ENCODE measurements at regions not wholly inside any gene's neighbourhood (a gene's known extent, or its start where the extent isn't known, plus 50 kb on each side); places are given as distances from the start of the nearest gene placed in this dataset.

GRCh38 chr6:130611366-130611765 is 215.8 kb upstream of the SMLR1 start:
- H3K4me3 ChIP-seq = no peak overlapping the region
- no peaks in the 10 kb centered on the region for H3K9me3 ChIP-seq (ENCODE audit: insufficient read depth, low read depth)
- no peaks in the 10 kb centered on the region for H3K79me2 ChIP-seq (ENCODE audit: low read depth)
- no peaks in the 10 kb centered on the region for H4K20me1 ChIP-seq (ENCODE audit: insufficient read depth)
- H3K9me2 ChIP-seq (ENCODE audit: insufficient read depth) = no peaks in the 10 kb centered on the region
- no peak overlapping the region for H3K4me2 ChIP-seq
- ChIA-PET POLR2A (ENCODE audit: unreplicated experiment) (interaction anchor here (0.6 kb wide), 1 partner anchor 1757 kb away, joined by 3 read pairs; no protein-coding TSS in a partner anchor), CTCF (no interaction called here)
- DNase-seq = no peak
- H3F3A ChIP-seq (ENCODE audit: insufficient read depth, low read depth) = no peaks in the 10 kb centered on the region
- no TSS peak for BruUV-seq (replicated peaks)
- intact Hi-C loops (cut with micrococcal nuclease; ENCODE audit: unreplicated experiment) = no loop called here
- no peaks in the 10 kb centered on the region for H3K4me1 ChIP-seq (replicated peaks; ENCODE audit: insufficient read depth)
- H3K36me3 ChIP-seq (ENCODE audit: low read depth) = no peaks in the 10 kb centered on the region
- H3K27ac ChIP-seq = no peak overlapping the region
- no peak for TF ChIP-seq EZH2 (IDR thresholded peaks at IDR 0.05; ENCODE audit: low read depth)
- no peak for TF ChIP-seq CTCF (conservative IDR thresholded peaks at IDR 0.05)
- H2AFZ ChIP-seq = no peak overlapping the region
- no peaks in the 10 kb centered on the region for H3K27me3 ChIP-seq (ENCODE audit: insufficient read depth, low read depth)

GRCh38 chr6:130613176-130613575 is 214.0 kb upstream of the SMLR1 start:
- ChIA-PET CTCF (no interaction called here), POLR2A (ENCODE audit: unreplicated experiment) (no interaction called here)
- Histone ChIP-seq H3K27me3 (ENCODE audit: insufficient read depth, low read depth) (no peaks in the 10 kb centered on the region), H4K20me1 (ENCODE audit: insufficient read depth) (no peaks in the 10 kb centered on the region), H2AFZ (no peak overlapping the region), H3K9me3 (ENCODE audit: insufficient read depth, low read depth) (no peaks in the 10 kb centered on the region), H3K9me2 (ENCODE audit: insufficient read depth) (no peaks in the 10 kb centered on the region), H3K79me2 (ENCODE audit: low read depth) (no peaks in the 10 kb centered on the region), H3K36me3 (ENCODE audit: low read depth) (no peaks in the 10 kb centered on the region), H3F3A (ENCODE audit: insufficient read depth, low read depth) (no peaks in the 10 kb centered on the region), H3K4me3 (no peak overlapping the region), H3K27ac (no peak overlapping the region), H3K4me2 (no peak overlapping the region), H3K4me1 (replicated peaks; ENCODE audit: insufficient read depth) (no peaks in the 10 kb centered on the region)
- no peak for DNase-seq
- no TSS peak for BruUV-seq (replicated peaks)
- intact Hi-C loops (cut with micrococcal nuclease; ENCODE audit: unreplicated experiment) = no loop called here
- TF ChIP-seq EZH2 (IDR thresholded peaks at IDR 0.05; ENCODE audit: low read depth) (no peak), CTCF (conservative IDR thresholded peaks at IDR 0.05) (no peak)

GRCh38 chr6:130615816-130616215 is 211.4 kb upstream of the SMLR1 start:
- Histone ChIP-seq H3K79me2 (ENCODE audit: low read depth) (no peaks in the 10 kb centered on the region), H3K27ac (no peak overlapping the region), H3K4me2 (no peak overlapping the region), H3F3A (ENCODE audit: insufficient read depth, low read depth) (no peaks in the 10 kb centered on the region; the same call in 1 of the 2 replicates), H3K4me3 (no peak overlapping the region), H3K9me2 (ENCODE audit: insufficient read depth) (no peaks in the 10 kb centered on the region), H3K36me3 (ENCODE audit: low read depth) (no peaks in the 10 kb centered on the region), H3K4me1 (replicated peaks; ENCODE audit: insufficient read depth) (0 out of 2 replicates have a peak, but pooled peaks cover 4% of the 10 kb centered on the region), H4K20me1 (ENCODE audit: insufficient read depth) (no peaks in the 10 kb centered on the region), H3K9me3 (ENCODE audit: insufficient read depth, low read depth) (no peaks in the 10 kb centered on the region), H2AFZ (no peak overlapping the region), H3K27me3 (ENCODE audit: insufficient read depth, low read depth) (no peaks in the 10 kb centered on the region)
- ChIA-PET CTCF (no interaction called here), POLR2A (ENCODE audit: unreplicated experiment) (no interaction called here)
- no peak for DNase-seq
- BruUV-seq (replicated peaks) = no TSS peak
- intact Hi-C loops (cut with micrococcal nuclease; ENCODE audit: unreplicated experiment) = no loop called here
- TF ChIP-seq CTCF (conservative IDR thresholded peaks at IDR 0.05) (no peak), EZH2 (IDR thresholded peaks at IDR 0.05; ENCODE audit: low read depth) (no peak)

Measured in PC-9 (cell line).